ENCODE measurements at regions not wholly inside any gene's neighbourhood (a gene's known extent, or its start where the extent isn't known, plus 50 kb on each side); places are given as distances from the start of the nearest gene placed in this dataset.

- TF ChIP-seq CTCF (IDR thresholded peaks at IDR 0.05) (no peak), POLR2A (IDR thresholded peaks at IDR 0.05) (no peak), EP300 (IDR thresholded peaks at IDR 0.05) (no peak), POLR2AphosphoS5 (IDR thresholded peaks at IDR 0.05) (no peak)
Measured at GRCh38 chr4:106700321-106700720, 331.7 kb upstream of the GIMD1 start.

Measured in upper lobe of left lung (tissue), 4 donors.